ENCODE measurements at regions not wholly inside any gene's neighbourhood (a gene's known extent, or its start where the extent isn't known, plus 50 kb on each side); places are given as distances from the start of the nearest gene placed in this dataset.
"Not testable (repeated sequence)": the region's sequence is repeated elsewhere in the genome, so short reads cannot be mapped to it uniquely, and the experiment has no call there.

DNA sequence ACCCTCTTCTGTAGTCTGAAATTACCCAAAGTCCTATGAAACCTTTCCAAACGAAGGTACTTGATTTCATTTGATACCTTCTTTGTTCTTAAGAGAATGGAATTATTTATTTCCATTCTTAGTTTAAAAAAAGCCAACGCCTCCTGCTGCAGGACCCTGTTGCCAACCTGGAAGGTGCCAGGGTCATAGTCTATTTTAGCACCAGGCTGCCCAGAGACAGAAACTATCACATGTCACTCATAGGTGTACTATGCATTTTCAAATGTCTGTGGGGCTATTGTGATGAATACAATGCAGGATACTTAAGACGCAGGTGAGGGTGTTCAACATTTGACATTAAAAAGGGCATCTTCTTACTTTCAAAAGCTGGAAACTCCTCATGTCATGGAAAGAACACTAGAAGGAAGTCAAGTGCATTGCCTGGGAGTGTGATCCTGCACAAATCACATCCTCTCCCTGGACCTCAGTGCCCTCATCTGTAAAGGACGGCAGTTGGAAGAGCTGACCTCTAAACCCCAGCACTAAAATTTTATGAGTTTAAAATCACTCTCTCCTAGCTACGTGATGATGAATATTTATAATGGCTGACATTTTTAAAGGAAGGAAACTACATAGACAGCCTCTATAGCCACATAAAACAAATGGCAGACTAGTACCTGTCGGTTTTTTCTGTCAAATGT is 107.3 kb upstream of the SYT6 start:
- H3K4me1 Mint-ChIP-seq = no peaks in the 10 kb centered on the region
- no peak overlapping the region for H3K4me3 Mint-ChIP-seq
- H3K9me3 Mint-ChIP-seq = no peaks in the 10 kb centered on the region
- H3K27ac Mint-ChIP-seq = no peak overlapping the region
- H3K36me3 Mint-ChIP-seq = no peaks in the 10 kb centered on the region
- peaks cover 10% of the 10 kb centered on the region for H3K27me3 Mint-ChIP-seq

DNA sequence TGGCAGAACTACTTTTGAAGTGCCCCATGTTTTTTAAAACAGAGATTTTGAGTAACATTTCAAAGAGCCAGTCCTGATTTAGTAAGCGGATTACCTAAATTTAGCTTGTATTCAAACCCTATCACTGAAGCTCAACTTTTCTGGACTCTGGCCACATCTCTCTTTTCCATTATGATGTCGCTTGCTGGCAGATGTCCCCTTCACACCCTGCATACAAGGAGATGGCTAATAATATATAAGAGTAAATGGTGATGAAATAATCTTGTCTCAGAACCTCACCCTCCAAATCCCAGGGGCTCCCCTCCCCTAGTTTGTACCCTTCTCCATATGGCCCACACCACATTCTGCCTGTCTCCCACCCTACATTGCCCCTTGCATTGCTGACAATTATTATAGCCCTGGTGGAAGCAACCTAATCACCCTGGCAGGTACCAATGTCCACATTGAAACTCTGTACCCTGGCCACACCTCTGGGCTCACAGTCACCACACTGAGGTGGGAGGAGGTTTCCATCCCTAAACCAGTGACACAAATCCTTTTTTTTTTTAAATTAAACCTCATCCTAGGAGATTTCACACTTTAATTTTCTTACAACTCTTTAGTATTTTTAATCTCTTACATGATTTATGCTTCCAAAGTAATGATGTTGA is 106.0 kb upstream of the SYT6 start:
- Mint-ChIP-seq H3K4me3 (no peak overlapping the region), H3K4me1 (no peaks in the 10 kb centered on the region), H3K9me3 (no peaks in the 10 kb centered on the region), H3K36me3 (no peaks in the 10 kb centered on the region), H3K27ac (no peak overlapping the region), H3K27me3 (peaks cover 7% of the 10 kb centered on the region)

DNA sequence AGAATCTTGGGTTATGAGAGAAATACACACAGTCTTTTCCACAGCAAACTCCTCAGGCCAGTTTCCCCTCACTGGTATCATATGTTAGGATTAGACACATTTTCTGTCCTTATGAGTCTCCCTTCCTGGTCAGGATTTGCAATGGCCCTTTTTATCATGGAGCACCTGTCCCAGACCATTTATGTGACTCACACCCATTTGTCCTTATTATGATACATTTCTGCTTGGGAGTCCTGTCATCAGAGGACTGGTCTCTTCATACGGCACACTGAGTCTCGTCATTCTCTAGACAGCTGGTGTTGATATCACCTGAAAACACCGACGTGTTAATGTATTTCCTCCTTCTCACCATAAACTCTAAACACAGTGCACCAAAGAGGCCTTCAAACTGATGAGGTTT is 105.0 kb upstream of the SYT6 start:
- H3K27ac Mint-ChIP-seq = no peak overlapping the region
- H3K9me3 Mint-ChIP-seq = no peaks in the 10 kb centered on the region
- H3K27me3 Mint-ChIP-seq = peaks cover 7% of the 10 kb centered on the region
- H3K4me1 Mint-ChIP-seq = no peaks in the 10 kb centered on the region
- H3K4me3 Mint-ChIP-seq = no peak overlapping the region
- H3K36me3 Mint-ChIP-seq = peaks cover 2% of the 10 kb centered on the region

DNA sequence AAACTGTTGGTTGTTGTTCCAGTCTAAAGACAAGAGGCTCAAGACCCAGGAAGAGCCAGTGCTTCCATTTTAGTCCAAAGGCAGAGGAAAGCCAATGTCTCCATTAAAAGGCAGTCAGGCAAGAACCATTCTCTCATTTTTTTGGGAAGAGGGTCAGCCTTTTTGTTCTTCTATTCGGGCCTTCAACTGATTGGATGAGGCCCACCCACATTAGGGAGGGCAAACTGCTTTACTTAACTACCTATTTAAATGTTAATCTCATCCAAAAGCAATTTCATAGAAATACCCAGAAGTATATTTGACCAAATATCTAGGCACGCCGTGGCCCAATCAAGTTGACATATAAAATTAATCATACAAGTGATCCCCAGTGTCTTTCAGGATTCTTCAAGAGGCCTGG is 104.4 kb upstream of the SYT6 start:
- Mint-ChIP-seq H3K4me1 (no peaks in the 10 kb centered on the region), H3K9me3 (no peaks in the 10 kb centered on the region), H3K27me3 (peaks cover 7% of the 10 kb centered on the region), H3K27ac (no peak overlapping the region), H3K36me3 (peaks cover 2% of the 10 kb centered on the region), H3K4me3 (no peak overlapping the region)

DNA sequence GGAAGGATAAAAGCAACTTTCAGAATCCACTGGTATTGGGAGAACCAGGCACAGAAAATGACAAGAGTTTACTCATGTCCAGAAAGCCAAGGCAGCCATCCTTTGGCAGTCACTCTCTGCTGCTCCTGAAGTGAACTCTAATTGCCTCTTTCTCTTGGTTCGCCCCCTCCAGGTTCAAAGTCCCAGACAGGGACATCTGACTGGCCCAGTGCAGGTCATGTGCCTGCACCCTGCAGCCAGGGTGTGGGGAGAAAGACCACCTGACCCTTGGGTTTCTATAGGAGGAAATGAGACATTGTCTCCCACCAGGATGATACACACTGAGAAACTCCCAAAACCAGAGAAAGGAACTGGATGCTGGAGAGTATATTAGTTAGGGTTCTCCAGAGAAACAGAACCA is 103.9 kb upstream of the SYT6 start:
- no peak overlapping the region for H3K27ac Mint-ChIP-seq
- H3K4me3 Mint-ChIP-seq = no peak overlapping the region
- peaks cover 7% of the 10 kb centered on the region for H3K27me3 Mint-ChIP-seq
- no peaks in the 10 kb centered on the region for H3K9me3 Mint-ChIP-seq
- peaks cover 2% of the 10 kb centered on the region for H3K36me3 Mint-ChIP-seq
- no peaks in the 10 kb centered on the region for H3K4me1 Mint-ChIP-seq

DNA sequence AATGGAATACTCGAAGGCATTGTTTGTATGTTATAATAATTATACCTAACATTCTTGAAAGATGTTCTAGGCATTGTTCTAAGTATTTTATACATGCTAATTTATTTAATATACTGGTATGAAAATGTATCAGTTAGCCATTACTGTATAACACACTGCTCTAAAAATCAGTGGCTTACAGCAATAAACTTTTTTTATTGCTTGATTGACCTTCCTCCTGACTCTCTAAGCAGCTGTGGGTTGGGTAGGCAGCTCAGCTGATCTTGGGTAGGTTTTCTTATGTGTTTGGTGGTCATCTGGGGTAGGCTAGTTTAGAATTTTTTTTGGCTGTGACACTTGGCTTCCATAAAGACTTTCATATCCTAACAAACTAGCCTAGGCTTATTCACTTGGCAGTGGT is 100.2 kb upstream of the SYT6 start:
- Mint-ChIP-seq H3K9me3 (no peaks in the 10 kb centered on the region), H3K4me1 (no peaks in the 10 kb centered on the region)

DNA sequence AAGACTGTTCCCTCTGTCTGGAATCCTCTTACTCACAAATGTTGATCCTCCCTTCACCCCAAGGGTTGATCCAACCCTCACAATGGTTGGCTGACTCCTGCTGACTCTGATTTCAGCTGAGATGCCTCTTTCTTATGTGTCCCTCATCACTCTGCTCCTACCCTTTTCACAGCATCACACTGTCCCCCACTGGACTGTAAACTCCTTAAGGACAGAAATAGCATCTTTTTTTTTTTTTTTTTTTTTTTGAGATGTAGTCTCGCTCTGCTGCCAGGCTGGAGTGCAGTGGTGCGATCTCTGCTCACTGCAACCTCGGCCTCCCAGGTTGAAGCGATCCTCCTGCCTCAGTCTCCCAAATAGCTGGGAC is 97.9 kb upstream of the SYT6 start:
- no peaks in the 10 kb centered on the region for H3K4me1 Mint-ChIP-seq
- no peaks in the 10 kb centered on the region for H3K9me3 Mint-ChIP-seq
- H3K27ac Mint-ChIP-seq = no peak overlapping the region
- peaks cover 3% of the 10 kb centered on the region for H3K27me3 Mint-ChIP-seq
- H3K36me3 Mint-ChIP-seq = peaks cover 2% of the 10 kb centered on the region
- H3K4me3 Mint-ChIP-seq = no peak overlapping the region

More for the DNA sequence above, 100.2 kb upstream of the SYT6 start:
- Mint-ChIP-seq H3K36me3 (peaks cover 2% of the 10 kb centered on the region), H3K4me3 (no peak overlapping the region), H3K27me3 (peaks cover 3% of the 10 kb centered on the region), H3K27ac (no peak overlapping the region)

DNA sequence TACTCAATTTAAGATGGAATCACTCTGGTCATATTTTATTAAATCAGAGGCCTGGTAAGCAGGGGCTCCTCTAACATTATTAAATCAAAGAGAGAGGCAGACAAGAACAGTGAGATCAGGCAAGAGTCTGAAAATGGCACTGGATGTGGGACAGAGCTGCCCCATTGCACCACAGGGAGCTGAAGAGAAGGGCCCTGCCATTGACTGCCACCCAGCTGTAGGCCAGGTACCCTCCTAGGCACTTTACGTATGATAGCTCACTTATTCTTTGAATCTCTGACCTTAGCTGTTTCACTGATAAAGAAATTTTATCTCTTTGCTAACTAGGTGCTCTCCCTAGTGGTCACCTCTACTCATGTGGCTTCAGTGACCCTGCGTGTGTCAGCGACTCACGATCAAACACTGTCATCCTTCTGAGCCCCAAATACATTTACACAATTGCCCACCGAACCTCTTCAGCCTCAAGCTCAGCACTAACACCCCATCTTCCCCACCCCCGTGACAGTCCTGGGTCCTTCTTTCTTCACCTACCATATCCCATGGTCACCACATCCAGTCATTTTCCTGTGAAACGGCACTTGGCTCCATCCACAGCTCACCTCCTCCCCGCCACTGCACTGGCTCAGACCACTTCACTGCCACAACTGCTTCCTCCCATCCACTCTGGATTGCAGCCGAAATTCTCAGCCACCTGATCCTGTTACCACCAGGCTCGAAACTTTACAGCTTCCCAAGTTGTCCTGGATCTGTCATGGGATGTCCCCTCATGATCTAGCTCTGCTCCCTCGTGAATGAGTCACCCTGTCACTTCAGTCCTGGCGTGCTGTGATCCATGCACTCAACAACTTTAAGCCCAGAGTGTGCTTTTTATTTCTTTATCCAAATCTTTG is 97.3 kb upstream of the SYT6 start:
- H3K4me1 Mint-ChIP-seq = no peaks in the 10 kb centered on the region
- H3K27ac Mint-ChIP-seq = no peak overlapping the region
- no peaks in the 10 kb centered on the region for H3K9me3 Mint-ChIP-seq
- H3K36me3 Mint-ChIP-seq = peaks cover 2% of the 10 kb centered on the region
- H3K27me3 Mint-ChIP-seq = no peaks in the 10 kb centered on the region
- H3K4me3 Mint-ChIP-seq = no peak overlapping the region

DNA sequence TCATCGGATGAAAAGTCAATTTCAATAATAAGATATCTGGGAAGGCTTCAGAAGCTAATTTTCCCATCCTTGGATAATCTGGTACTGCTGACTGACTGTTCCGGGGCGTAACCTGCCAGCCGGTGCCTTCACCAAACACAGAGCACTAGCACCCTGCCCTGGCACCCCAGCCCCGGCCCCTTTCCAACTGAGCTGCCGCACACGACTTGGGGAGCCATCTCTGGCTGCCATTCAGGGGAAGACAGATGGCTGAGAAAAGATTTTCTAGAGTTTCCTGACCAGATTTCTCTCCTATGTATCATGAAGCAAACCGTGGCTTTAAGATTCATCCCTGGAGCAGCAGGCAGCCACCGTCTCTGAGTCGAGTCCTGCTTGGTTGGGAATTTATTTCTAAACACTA is 96.0 kb upstream of the SYT6 start:
- Mint-ChIP-seq H3K36me3 (peaks cover 2% of the 10 kb centered on the region), H3K27me3 (peaks cover 3% of the 10 kb centered on the region), H3K4me1 (no peaks in the 10 kb centered on the region), H3K9me3 (peaks cover 6% of the 10 kb centered on the region), H3K27ac (no peak overlapping the region), H3K4me3 (no peak overlapping the region)

DNA sequence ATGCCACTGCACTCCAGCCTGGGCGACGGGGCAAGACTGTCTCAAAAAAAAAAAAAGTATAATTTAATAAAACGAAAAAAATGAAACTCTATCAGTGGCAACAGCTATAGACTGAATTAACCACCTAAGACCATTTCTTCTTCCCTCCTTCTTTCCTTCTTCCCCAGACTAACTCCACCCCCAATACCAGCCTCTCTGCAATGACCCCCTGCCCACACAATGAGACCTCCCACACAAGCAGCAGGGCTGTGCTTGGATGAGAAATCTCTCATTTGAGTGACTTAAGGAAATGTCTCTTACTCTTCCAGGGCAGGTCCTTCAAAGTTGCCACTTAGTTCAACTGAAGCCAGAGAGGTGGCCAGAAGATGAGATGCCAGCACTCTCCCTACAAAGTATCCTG is 94.5 kb upstream of the SYT6 start:
- Mint-ChIP-seq H3K9me3 (peaks cover 9% of the 10 kb centered on the region), H3K4me3 (no peak overlapping the region), H3K4me1 (no peaks in the 10 kb centered on the region), H3K36me3 (no peaks in the 10 kb centered on the region), H3K27ac (no peak overlapping the region), H3K27me3 (peaks cover 3% of the 10 kb centered on the region)

DNA sequence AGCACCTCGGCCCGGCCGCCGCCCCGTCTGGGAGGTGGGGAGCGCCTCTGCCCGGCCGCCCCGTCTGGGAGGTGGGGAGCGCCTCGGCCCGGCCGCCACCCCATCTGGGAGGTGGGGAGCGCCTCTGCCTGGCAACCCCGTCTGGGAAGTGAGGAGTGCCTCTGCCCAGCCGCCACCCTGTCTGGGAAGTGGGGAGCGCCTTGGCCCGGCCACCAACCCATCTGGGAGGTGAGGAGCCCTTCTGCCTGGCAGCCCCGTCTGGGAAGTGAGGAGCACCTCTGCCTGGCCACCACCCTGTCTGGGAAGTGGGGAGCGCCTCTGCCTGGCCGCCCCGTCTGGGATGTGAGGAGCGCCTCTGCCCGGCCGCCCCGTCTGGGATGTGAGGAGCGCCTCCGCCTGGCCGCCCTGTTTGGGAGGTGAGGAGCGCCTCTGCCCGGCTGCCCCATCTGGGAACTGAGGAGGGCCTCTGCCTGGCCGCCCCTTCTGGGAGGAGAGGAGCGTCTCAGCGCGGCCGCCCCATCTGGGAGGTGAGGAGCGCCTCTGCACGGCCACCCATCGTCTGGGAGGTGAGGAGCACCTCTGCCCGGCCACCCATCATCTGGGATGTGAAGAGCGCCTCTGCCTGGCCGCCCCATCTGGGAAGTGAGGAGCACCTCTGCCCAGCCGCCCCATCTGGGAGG is 89.0 kb upstream of the SYT6 start:
- not testable (repeated sequence) for H3K4me1 Mint-ChIP-seq, H3K36me3 Mint-ChIP-seq, H3K27me3 Mint-ChIP-seq, H3K27ac Mint-ChIP-seq, H3K4me3 Mint-ChIP-seq
- peaks cover 14% of the 10 kb centered on the region for H3K9me3 Mint-ChIP-seq

DNA sequence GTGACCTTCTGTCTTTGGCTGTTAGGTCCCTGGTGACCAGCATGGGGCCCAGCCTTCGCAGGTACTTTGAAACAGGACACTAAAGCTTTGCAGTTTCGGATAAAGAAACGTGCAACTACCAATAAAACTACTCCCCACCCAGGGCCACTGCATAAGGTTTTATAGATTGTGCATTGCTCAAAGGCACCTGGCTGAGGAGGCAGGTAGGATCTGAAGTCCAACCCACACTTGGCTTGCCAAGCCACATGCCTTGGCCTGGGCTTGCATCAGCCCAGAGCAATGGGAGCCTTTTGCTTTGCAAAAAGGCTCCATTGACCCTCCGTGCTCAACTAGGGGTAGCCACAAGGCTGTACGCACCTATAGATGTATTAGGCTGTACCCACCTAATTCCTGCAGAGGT is 84.4 kb upstream of the SYT6 start:
- Mint-ChIP-seq H3K27me3 (no peaks in the 10 kb centered on the region), H3K27ac (no peak overlapping the region), H3K9me3 (peaks cover 5% of the 10 kb centered on the region), H3K36me3 (peaks cover 3% of the 10 kb centered on the region), H3K4me1 (peaks cover 9% of the 10 kb centered on the region), H3K4me3 (no peak overlapping the region)

DNA sequence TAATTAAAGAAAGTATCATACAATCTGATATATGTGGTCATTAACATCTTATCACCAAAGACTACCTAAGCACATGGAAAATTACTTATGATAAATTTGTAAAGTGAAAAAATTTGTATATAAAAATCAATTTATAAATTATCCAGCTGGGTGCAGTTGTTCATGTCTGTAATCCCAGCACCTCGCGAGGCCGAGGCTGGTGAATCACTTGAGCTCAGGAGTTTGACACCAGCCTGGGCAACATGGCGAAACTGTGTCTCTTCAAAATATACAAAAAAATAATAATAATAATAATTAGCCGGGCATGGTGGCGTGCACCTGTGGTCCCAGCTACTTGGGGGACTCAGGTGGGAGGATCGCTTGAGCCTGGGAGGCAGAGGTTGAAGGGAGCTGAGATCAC is 82.8 kb upstream of the SYT6 start:
- peaks cover 9% of the 10 kb centered on the region for H3K4me1 Mint-ChIP-seq
- no peak overlapping the region for H3K27ac Mint-ChIP-seq
- H3K36me3 Mint-ChIP-seq = peaks cover 3% of the 10 kb centered on the region
- H3K4me3 Mint-ChIP-seq = no peak overlapping the region
- H3K27me3 Mint-ChIP-seq = no peaks in the 10 kb centered on the region
- peaks cover 5% of the 10 kb centered on the region for H3K9me3 Mint-ChIP-seq

DNA sequence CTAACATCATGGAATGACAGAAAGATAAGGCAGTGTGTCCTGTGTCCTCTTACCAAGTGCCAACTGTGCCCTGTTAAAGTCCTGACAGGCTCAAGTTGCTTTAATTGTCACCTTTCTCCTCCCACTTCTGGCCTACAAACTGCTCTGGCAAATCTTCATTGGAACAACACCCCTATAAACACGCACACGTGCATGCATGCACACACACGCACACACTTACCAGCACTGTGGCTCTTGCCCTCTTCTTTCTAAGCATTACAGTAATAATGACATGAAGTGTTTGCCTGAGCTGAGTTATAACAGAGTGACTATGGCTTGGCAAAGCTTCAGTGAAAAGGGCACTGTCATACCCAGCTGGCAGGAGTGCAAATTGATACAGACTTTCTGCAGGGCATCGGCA is 82.3 kb upstream of the SYT6 start:
- Mint-ChIP-seq H3K4me1 (peaks cover 9% of the 10 kb centered on the region), H3K27me3 (no peaks in the 10 kb centered on the region), H3K36me3 (peaks cover 3% of the 10 kb centered on the region), H3K27ac (no peak overlapping the region), H3K4me3 (no peak overlapping the region), H3K9me3 (peaks cover 4% of the 10 kb centered on the region)

DNA sequence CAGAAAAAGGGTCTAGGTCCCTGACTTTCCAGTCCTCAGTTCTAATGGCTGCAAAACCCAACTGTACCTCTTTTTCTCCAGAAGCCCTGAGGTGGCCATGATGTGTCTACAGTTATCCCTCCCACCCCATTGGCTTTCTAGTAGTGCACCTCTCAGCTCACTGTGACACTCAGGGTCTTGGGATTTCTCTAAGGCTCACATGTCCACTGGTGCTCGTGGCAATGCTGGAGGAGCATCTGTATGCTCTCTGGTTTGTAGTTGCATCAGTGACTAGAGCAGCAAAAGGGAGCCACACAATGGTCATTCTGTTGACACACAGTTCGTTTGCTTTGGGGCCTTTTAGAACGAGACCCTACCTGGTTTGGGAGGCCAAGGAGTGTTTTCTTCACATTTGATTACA is 81.6 kb upstream of the SYT6 start:
- peaks cover 9% of the 10 kb centered on the region for H3K4me1 Mint-ChIP-seq
- no peaks in the 10 kb centered on the region for H3K36me3 Mint-ChIP-seq
- no peaks in the 10 kb centered on the region for H3K9me3 Mint-ChIP-seq
- no peak overlapping the region for H3K27ac Mint-ChIP-seq
- no peaks in the 10 kb centered on the region for H3K27me3 Mint-ChIP-seq
- no peak overlapping the region for H3K4me3 Mint-ChIP-seq

All from activated naive CD4-positive, alpha-beta T cell treated with anti-CD3 and anti-CD28 coated beads, Interleukin-2, amount 50 U/mL, for 24 hours (primary cell).